Breast epithelium (tissue), 3 donors: ENCODE measurements at regions not wholly inside any gene's neighbourhood (a gene's known extent, or its start where the extent isn't known, plus 50 kb on each side); places are given as distances from the start of the nearest gene placed in this dataset.

Source experiments
- POLR2A ChIP-seq: fragments of 450-650 bp; IDR thresholded peaks from one replicate; pipeline ENCODE4 v1.6.1; 2016; ENCODE audit warnings: antibody characterized with exemption, mild to moderate bottlenecking, moderate library complexity
- TF ChIP-seq, protein P1 (sequence below), 3 donors: fragments of 450-650 bp; IDR thresholded peaks; one replicate each; pipeline ENCODE4 v1.5.1; 2016 to 2017; ENCODE audit warnings: antibody characterized with exemption in 3 of 3, mild to moderate bottlenecking in 3 of 3, moderate library complexity in 3 of 3

DNA sequence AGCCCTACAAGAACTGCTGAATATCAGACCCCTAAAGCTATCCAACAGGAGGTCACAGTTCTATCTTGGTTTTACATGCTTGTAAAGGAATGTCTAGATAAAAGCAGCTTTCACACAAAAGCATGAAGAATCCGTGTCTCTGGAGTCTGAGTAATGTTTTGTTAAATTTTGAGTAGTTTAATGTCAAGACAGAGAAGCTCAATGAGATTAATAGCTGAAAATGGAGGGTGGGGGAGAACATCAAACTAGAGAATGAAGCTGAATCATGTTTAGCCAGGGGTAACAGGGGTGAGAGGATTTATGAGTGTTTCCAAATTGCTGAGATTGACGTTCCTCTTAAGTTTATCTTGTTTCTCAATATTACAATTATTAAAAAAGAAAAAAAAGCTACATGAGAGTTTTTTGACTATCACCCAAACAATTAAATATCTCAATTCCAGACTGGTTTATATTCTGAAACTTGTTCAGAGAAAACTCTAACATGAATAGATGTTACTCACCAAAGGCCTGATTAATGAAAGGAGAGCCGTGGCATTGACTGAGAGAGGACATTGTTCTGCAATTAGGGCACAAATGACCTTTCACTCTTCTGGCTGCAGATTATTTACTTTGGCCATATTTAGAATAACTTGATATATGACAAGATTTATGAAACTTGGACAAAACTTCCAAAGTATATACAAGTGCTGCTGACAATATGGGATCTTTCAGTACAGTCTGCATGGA is 266.4 kb upstream of the ETAA1 start:
- TF ChIP-seq, protein P1, sequence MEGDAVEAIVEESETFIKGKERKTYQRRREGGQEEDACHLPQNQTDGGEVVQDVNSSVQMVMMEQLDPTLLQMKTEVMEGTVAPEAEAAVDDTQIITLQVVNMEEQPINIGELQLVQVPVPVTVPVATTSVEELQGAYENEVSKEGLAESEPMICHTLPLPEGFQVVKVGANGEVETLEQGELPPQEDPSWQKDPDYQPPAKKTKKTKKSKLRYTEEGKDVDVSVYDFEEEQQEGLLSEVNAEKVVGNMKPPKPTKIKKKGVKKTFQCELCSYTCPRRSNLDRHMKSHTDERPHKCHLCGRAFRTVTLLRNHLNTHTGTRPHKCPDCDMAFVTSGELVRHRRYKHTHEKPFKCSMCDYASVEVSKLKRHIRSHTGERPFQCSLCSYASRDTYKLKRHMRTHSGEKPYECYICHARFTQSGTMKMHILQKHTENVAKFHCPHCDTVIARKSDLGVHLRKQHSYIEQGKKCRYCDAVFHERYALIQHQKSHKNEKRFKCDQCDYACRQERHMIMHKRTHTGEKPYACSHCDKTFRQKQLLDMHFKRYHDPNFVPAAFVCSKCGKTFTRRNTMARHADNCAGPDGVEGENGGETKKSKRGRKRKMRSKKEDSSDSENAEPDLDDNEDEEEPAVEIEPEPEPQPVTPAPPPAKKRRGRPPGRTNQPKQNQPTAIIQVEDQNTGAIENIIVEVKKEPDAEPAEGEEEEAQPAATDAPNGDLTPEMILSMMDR (IDR thresholded peaks at IDR 0.05) = no peak
- TF ChIP-seq POLR2A = no peak
